ENCODE measurements at regions not wholly inside any gene's neighbourhood (a gene's known extent, or its start where the extent isn't known, plus 50 kb on each side); places are given as distances from the start of the nearest gene placed in this dataset.

DNA sequence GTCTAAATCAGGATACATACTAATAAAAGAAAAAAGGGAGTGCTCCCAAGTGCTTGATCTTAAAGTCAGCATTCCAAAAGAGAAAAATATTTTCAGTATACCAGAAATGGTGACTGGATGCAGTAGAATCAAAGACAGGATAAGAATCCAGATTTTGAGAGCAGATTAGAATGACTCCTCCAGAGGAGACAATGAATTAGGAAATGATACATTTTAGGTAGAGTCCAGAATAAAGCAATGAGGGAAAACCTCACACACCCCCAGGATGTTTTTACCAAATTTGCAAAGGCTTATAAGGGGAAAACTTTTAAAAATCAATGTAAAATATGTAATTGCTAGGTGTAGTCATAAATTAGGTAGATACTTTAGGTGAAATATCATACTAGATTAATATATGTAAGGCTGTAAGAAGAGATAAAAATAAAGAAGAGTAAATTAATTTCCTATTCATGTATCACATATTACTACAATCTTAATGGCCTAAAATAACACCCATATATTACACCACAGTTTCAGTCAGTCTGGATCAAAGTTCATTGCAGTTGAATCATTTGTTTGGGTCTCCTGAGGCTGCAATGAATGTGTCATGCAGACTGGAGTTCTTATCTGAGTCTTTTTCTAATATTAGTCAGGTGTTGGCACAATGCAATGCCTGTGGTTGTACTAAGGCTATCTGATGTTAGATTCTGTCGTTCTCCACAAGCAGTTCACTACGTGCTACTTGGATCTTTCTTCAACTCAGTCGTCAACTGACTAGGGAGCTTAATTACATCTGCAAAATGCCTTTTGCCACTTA is 547.8 kb upstream of the EPHA6 start:
- peak; percentile 64 for FAIRE-seq
- no peak overlapping the region for H3K4me3 ChIP-seq (replicated peaks in 1 of 3; ENCODE audit: insufficient read depth in 1 of 3, low read depth in 1 of 3, low read length in 3 of 3)
- H3K79me2 ChIP-seq (ENCODE audit: control insufficient read depth, insufficient read depth, low read length), result no peaks in the 10 kb centered on the region
- H3K9ac ChIP-seq (replicated peaks; ENCODE audit: extremely low read depth, insufficient read depth, low read length), result peak overlapping the region; percentile 73
- BruUV-seq (replicated peaks), result no TSS peak
- DNase-seq (ENCODE audit: low read depth, low spot score), result peak; percentile 81
- H3K27ac ChIP-seq (ENCODE audit: insufficient read depth, low read depth, low read length), result peak overlapping the region; percentile 84
- no peaks in the 10 kb centered on the region for H3K9me3 ChIP-seq (replicated peaks; ENCODE audit: control insufficient read depth, insufficient read depth, low read length)
- dilution Hi-C loops (cut with MboI; ENCODE audit: extremely low pct_ligation_motif_present, low sequenced_read_pairs) (no loop called here), intact Hi-C loops (cut with micrococcal nuclease) (loop anchor here (1.0 to 2.0 kb wide), 4 partner anchors 40 to 343 kb away; no protein-coding TSS in a partner anchor)
- H3K4me2 ChIP-seq (ENCODE audit: insufficient read depth, low read length), result peak overlapping the region; percentile 87
- TF ChIP-seq JUN (IDR thresholded peaks at IDR 0.05; ENCODE audit: borderline replicate concordance, insufficient read depth, insufficient read length, low read depth), result peak; percentile 74
- TF ChIP-seq, protein P1, sequence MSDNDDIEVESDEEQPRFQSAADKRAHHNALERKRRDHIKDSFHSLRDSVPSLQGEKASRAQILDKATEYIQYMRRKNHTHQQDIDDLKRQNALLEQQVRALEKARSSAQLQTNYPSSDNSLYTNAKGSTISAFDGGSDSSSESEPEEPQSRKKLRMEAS (IDR thresholded peaks at IDR 0.05; ENCODE audit: insufficient read depth, insufficient read length), result no peak
- TF ChIP-seq EZH2 (IDR thresholded peaks at IDR 0.05; ENCODE audit: borderline replicate concordance, low read depth, low read length, severe bottlenecking), result no peak
- TF ChIP-seq MYC (IDR thresholded peaks at IDR 0.05; ENCODE audit: low read depth, low read length), result no peak
- TF ChIP-seq POLR2AphosphoS5 (IDR thresholded peaks at IDR 0.05; ENCODE audit: insufficient read depth, low read depth, low read length), result no peak
- no peak for TF ChIP-seq POLR2A (IDR thresholded peaks at IDR 0.05; ENCODE audit: low read depth, low read length)
- TF ChIP-seq GATA2 (IDR thresholded peaks at IDR 0.05; ENCODE audit: insufficient read depth, insufficient read length, low read depth, low read length), result peak; percentile 89
- TF ChIP-seq FOS (IDR thresholded peaks at IDR 0.05; ENCODE audit: borderline replicate concordance, insufficient read depth, low read length), result peak; percentile 74
- peaks cover 41% of the 10 kb centered on the region for H3K4me1 ChIP-seq (ENCODE audit: control insufficient read depth, extremely low read depth, insufficient read depth, low read length)
- ChIA-PET POLR2A (no interaction called here), CTCF (no interaction called here)
- no peaks in the 10 kb centered on the region for H3K9me1 ChIP-seq (replicated peaks; ENCODE audit: control insufficient read depth, extremely low read depth, insufficient read depth, low read length)
- no peak overlapping the region for H2AFZ ChIP-seq (ENCODE audit: low read depth, low read length)
- no peaks in the 10 kb centered on the region for H3K27me3 ChIP-seq (ENCODE audit: control insufficient read depth in 2 of 2, insufficient read depth in 2 of 2, low read length in 2 of 2)
- H3K36me3 ChIP-seq (ENCODE audit: control insufficient read depth in 2 of 2, extremely low read depth in 1 of 2, insufficient read depth in 2 of 2, low read length in 2 of 2), result no peaks in the 10 kb centered on the region
- no peaks in the 10 kb centered on the region for H4K20me1 ChIP-seq (replicated peaks; ENCODE audit: control insufficient read depth, extremely low read depth, insufficient read depth, low read length)

Measured in endothelial cell of umbilical vein (primary cell).